ENCODE measurements at regions not wholly inside any gene's neighbourhood (a gene's known extent, or its start where the extent isn't known, plus 50 kb on each side); places are given as distances from the start of the nearest gene placed in this dataset.

- TF ChIP-seq, protein P1, sequence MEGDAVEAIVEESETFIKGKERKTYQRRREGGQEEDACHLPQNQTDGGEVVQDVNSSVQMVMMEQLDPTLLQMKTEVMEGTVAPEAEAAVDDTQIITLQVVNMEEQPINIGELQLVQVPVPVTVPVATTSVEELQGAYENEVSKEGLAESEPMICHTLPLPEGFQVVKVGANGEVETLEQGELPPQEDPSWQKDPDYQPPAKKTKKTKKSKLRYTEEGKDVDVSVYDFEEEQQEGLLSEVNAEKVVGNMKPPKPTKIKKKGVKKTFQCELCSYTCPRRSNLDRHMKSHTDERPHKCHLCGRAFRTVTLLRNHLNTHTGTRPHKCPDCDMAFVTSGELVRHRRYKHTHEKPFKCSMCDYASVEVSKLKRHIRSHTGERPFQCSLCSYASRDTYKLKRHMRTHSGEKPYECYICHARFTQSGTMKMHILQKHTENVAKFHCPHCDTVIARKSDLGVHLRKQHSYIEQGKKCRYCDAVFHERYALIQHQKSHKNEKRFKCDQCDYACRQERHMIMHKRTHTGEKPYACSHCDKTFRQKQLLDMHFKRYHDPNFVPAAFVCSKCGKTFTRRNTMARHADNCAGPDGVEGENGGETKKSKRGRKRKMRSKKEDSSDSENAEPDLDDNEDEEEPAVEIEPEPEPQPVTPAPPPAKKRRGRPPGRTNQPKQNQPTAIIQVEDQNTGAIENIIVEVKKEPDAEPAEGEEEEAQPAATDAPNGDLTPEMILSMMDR (optimal IDR thresholded peaks at IDR 0.05 in 1 of 3, IDR thresholded peaks at IDR 0.05 in 1 of 3, conservative IDR thresholded peaks at IDR 0.05 in 1 of 3; ENCODE audit: extremely low read depth in 1 of 3, insufficient read depth in 2 of 3, low read length in 3 of 3) = no peak
- TF ChIP-seq EZH2 (IDR thresholded peaks at IDR 0.05; ENCODE audit: low read length) = no peak
These were observed 125.8 kb upstream of the SLC7A11 start for GRCh38 chr4:138367942-138368341.
